IPS-15b (cell line): ENCODE measurements at regions not wholly inside any gene's neighbourhood (a gene's known extent, or its start where the extent isn't known, plus 50 kb on each side); places are given as distances from the start of the nearest gene placed in this dataset.

ENCODE experiments used
- H3K27me3 ChIP-seq: one replicate; pipeline ENCODE4 v1.6.1; 2013; ENCODE audit warnings: low read length; ENCODE audit not compliant: control insufficient read depth, insufficient read depth
- H3K36me3 ChIP-seq: one replicate; pipeline ENCODE4 v1.6.1; 2013; ENCODE audit warnings: low read length; ENCODE audit not compliant: control insufficient read depth, insufficient read depth
- H3K4me1 ChIP-seq: one replicate; pipeline ENCODE4 v1.6.1; 2013; ENCODE audit warnings: mild to moderate bottlenecking, low read length; ENCODE audit not compliant: control insufficient read depth, insufficient read depth
- H3K4me3 ChIP-seq: one replicate; pipeline ENCODE4 v1.5.1; 2013; ENCODE audit warnings: low read depth, low read length
- H3K9ac ChIP-seq: one replicate; pipeline ENCODE4 v1.6.1; 2013; ENCODE audit warnings: low read depth, mild to moderate bottlenecking, low read length
- H3K9me3 ChIP-seq: one replicate; pipeline ENCODE4 v1.6.1; 2013; ENCODE audit warnings: mild to moderate bottlenecking, low read length; ENCODE audit not compliant: control insufficient read depth, insufficient read depth

- no peaks in the 10 kb centered on the region for H3K36me3 ChIP-seq
- H3K9me3 ChIP-seq, result no peaks in the 10 kb centered on the region
- H3K27me3 ChIP-seq, result no peaks in the 10 kb centered on the region
- H3K4me3 ChIP-seq, result no peak overlapping the region
- H3K9ac ChIP-seq, result no peak overlapping the region
- no peaks in the 10 kb centered on the region for H3K4me1 ChIP-seq
These were observed 407.0 kb downstream of the ENC1 start for GRCh38 chr5:74233571-74233970.

DNA sequence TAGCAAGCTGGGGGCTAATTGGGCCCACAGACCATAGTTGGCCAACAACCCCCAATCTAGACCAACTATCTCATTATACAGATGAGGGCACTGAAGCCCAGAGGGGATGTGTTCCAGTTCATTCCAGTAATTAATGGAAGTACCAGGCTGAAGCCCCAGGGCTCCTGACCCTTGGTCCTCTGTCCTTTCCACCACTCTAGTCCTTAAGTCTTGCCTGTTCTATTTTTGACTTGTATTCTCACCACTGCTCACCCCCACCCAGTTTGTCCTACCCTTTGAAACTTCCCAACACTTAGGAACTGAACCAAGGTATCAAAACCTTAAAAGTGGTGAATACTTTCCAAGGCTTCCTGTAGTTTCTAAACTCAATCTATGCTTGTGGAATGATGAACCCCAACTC, 407.4 kb downstream of the ENC1 start:
- H3K9me3 ChIP-seq, result no peaks in the 10 kb centered on the region
- no peaks in the 10 kb centered on the region for H3K36me3 ChIP-seq
- no peaks in the 10 kb centered on the region for H3K4me1 ChIP-seq
- no peak overlapping the region for H3K4me3 ChIP-seq
- no peak overlapping the region for H3K9ac ChIP-seq
- no peaks in the 10 kb centered on the region for H3K27me3 ChIP-seq

DNA sequence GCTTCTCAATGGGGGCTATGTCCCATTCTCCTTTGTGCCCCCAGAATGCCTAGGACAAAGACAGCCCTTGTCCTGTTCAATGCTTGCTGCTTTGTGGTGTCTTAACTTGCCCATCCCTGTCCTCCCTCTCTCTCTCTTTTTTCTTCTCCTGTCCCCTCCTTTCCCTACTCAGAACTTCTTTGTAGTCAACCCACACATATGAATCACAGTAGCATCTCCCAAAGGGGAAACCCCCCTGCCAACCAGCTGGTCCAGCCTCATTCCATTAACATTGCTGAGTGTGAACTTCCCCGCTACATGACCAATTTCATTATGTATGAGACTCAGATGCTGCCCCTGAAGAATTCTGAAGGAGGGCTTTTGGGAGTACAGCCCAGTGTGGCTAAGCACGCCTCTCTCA, 408.3 kb downstream of the ENC1 start:
- no peaks in the 10 kb centered on the region for H3K9me3 ChIP-seq
- no peaks in the 10 kb centered on the region for H3K27me3 ChIP-seq
- H3K36me3 ChIP-seq, result no peaks in the 10 kb centered on the region
- no peak overlapping the region for H3K4me3 ChIP-seq
- H3K4me1 ChIP-seq, result no peaks in the 10 kb centered on the region
- no peak overlapping the region for H3K9ac ChIP-seq

DNA sequence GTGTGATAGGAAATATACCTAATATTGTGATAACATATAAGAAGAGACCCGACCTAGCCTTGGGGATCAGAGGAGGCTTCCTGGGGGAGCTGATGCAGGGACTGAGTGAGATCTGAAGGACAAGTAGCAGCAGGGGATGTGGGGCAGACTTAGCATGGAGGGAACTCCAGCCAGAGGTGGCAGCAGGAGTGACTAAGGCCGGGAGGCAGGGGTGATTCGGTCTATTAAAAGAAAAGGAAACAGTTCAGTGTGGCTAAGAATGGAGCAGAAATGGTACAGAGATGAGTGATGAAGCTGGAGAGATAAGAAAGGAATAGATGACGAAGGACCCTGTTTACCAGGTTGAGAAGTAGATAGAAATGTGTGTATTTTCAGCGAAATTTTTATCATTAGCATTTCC, 408.8 kb downstream of the ENC1 start:
- Histone ChIP-seq H3K9me3 (no peaks in the 10 kb centered on the region), H3K9ac (no peak overlapping the region), H3K4me3 (no peak overlapping the region), H3K27me3 (no peaks in the 10 kb centered on the region), H3K4me1 (no peaks in the 10 kb centered on the region), H3K36me3 (no peaks in the 10 kb centered on the region)

GRCh38 chr5:74226716-74227485, 413.6 kb downstream of the ENC1 start:
- Histone ChIP-seq H3K4me1 (no peaks in the 10 kb centered on the region), H3K36me3 (no peaks in the 10 kb centered on the region), H3K9me3 (peaks cover 6% of the 10 kb centered on the region), H3K9ac (no peak overlapping the region), H3K4me3 (no peak overlapping the region), H3K27me3 (no peaks in the 10 kb centered on the region)

GRCh38 chr5:74225587-74225986, 414.9 kb downstream of the ENC1 start:
- Histone ChIP-seq H3K4me1 (no peaks in the 10 kb centered on the region), H3K36me3 (no peaks in the 10 kb centered on the region), H3K4me3 (no peak overlapping the region), H3K27me3 (no peaks in the 10 kb centered on the region), H3K9ac (no peak overlapping the region), H3K9me3 (peaks cover 6% of the 10 kb centered on the region)

- H3K36me3 ChIP-seq, result no peaks in the 10 kb centered on the region
- H3K27me3 ChIP-seq, result no peaks in the 10 kb centered on the region
- H3K4me1 ChIP-seq, result no peaks in the 10 kb centered on the region
- no peak overlapping the region for H3K4me3 ChIP-seq
- H3K9ac ChIP-seq, result no peak overlapping the region
- H3K9me3 ChIP-seq, result peaks cover 6% of the 10 kb centered on the region
These were observed 416.2 kb downstream of the ENC1 start for GRCh38 chr5:74224331-74224730.

- Histone ChIP-seq H3K27me3 (no peaks in the 10 kb centered on the region), H3K4me1 (no peaks in the 10 kb centered on the region), H3K36me3 (no peaks in the 10 kb centered on the region), H3K9me3 (peaks cover 6% of the 10 kb centered on the region), H3K9ac (no peak overlapping the region), H3K4me3 (no peak overlapping the region)
These were observed 417.7 kb downstream of the ENC1 start for GRCh38 chr5:74222806-74223205.

GRCh38 chr5:74221413-74221812, 419.1 kb downstream of the ENC1 start:
- Histone ChIP-seq H3K4me1 (no peaks in the 10 kb centered on the region), H3K36me3 (no peaks in the 10 kb centered on the region), H3K9me3 (peaks cover 6% of the 10 kb centered on the region), H3K27me3 (no peaks in the 10 kb centered on the region), H3K4me3 (no peak overlapping the region), H3K9ac (no peak overlapping the region)

DNA sequence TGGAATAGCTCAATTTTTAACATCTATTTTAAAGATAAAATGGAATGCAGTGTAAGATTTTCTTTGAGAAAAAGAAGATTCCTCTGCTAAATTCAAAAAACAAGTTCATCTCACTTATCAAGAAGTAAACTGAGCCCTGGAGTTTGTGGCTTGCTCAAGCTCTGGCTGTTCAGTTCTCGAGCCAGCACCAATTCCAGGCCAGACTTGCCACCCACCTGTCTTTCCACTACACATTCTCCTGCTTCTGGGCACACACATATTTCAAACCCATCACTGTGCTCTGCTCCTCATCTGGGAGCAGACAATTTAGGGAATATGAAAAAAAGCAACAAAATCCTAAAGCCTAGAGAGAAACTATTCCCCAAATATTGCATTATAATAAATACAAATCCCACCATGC, 424.5 kb downstream of the ENC1 start:
- Histone ChIP-seq H3K36me3 (no peaks in the 10 kb centered on the region), H3K9ac (no peak overlapping the region), H3K27me3 (no peaks in the 10 kb centered on the region), H3K4me3 (no peak overlapping the region), H3K4me1 (no peaks in the 10 kb centered on the region), H3K9me3 (no peaks in the 10 kb centered on the region)

- Histone ChIP-seq H3K4me3 (no peak overlapping the region), H3K27me3 (no peaks in the 10 kb centered on the region), H3K4me1 (no peaks in the 10 kb centered on the region), H3K9me3 (no peaks in the 10 kb centered on the region), H3K9ac (no peak overlapping the region), H3K36me3 (no peaks in the 10 kb centered on the region)
These were observed 428.2 kb downstream of the ENC1 start for GRCh38 chr5:74212336-74212735.

GRCh38 chr5:74209571-74209970, 431.0 kb downstream of the ENC1 start:
- H3K27me3 ChIP-seq, result no peaks in the 10 kb centered on the region
- no peaks in the 10 kb centered on the region for H3K9me3 ChIP-seq
- no peak overlapping the region for H3K9ac ChIP-seq
- H3K36me3 ChIP-seq, result no peaks in the 10 kb centered on the region
- H3K4me3 ChIP-seq, result no peak overlapping the region
- H3K4me1 ChIP-seq, result peaks cover 8% of the 10 kb centered on the region
